ENCODE measurements at regions not wholly inside any gene's neighbourhood (a gene's known extent, or its start where the extent isn't known, plus 50 kb on each side); places are given as distances from the start of the nearest gene placed in this dataset.

DNA sequence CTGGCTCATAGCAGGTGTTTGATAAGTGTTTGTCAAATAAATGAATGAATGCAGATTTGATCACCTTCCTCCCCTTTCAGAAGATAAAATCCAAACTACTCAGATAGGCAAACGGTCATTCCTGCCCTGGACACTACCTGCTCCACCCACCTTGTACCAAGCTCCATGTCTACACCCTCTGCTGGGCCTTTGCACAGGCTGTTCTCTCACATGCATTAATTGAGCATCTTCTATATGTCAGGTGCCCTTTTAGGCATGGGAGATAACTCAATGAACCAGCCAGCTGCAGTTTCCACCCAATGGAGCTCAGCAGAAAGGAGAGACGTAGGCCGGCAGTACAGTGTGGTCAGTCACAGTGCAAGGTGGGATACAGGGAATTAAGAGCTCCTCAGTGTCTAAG is 102.3 kb upstream of the CPEB4 start:
- no peak for ATAC-seq

DNA sequence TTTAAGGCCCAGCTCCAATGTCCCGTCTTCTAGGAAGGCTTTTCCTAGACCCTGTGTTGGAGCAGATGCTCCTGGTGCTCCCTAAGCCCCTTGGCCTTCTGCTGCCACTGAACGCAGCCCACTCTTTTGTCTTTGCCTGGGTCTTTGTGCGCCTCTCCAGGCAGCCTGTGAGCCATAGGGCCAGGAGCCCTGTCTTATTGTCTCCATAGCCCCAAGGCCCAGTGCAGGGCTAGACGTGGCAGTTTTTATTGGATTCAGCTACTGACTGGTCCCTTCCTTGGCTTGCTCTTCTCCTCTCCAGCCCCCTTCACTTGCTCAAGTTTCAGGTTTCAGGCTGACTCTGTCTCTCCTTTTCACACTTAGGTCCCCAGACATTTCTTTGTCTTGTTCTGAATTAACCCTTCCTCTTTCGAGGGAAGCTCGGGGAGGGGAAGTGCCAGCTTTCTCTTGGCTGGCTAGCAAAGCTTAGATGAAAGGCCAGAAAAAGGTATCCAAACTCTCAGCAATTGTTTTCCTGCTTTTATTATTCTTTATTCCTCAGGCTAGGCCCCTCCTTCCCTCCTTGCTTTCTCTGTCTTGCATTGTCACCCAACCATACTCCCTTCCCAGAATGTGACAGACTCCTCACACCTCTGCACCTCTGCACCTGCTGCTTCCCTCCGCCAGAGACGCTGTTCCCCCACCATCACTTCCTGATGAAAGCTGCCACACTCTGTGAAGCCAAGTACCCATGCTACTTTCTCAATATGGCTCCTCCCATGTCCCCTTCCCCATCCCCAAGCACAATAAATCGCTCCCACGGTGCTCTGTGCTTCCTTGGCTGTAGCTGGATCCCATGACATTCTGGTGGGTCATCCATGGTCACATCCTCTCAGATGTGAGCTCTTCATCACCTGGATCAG is 101.6 kb upstream of the CPEB4 start:
- ATAC-seq = no peak

DNA sequence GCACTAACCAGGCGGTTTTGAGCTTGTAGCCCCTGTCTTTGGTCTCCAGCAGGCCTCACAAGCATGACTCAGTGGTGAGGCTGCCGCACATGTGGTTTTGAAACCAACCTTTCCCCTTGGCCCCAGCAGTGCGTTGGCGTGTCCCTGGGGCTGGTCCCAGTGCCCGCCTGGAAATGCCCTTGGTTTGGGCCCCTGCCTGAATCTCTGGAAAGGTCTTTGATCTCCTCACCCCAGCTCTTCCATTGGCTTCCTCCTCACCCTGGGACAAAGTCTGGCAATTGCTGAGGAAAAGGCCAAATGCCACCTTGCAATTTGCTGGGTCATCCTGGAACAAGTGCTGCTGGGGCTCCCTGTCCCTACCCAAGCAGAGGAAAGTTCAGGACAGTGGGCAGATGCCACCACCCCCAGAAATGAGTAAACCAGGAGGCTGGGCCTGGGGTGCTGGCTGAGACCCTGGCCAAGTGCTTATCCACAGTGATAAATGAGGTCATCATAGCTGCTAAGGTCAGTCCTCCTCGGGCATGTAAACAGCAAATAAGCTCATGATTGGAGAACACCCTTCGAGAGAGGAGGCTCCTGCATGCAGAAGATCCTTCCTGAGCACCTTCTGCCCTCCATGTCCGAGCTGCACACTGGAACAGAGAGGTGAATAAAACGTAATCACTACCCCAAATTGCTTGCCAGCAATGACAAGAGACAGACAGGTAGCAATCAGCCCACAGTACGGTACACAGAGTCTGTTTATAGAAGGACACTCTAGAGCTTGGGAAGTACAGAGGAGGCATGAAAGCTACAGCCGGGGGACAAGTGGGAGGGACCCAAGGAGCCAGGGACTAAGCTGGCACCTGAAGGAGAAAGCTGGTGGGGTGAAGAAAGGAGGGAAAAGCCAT is 98.9 kb upstream of the CPEB4 start:
- ATAC-seq = peak; percentile 67 to 77

DNA sequence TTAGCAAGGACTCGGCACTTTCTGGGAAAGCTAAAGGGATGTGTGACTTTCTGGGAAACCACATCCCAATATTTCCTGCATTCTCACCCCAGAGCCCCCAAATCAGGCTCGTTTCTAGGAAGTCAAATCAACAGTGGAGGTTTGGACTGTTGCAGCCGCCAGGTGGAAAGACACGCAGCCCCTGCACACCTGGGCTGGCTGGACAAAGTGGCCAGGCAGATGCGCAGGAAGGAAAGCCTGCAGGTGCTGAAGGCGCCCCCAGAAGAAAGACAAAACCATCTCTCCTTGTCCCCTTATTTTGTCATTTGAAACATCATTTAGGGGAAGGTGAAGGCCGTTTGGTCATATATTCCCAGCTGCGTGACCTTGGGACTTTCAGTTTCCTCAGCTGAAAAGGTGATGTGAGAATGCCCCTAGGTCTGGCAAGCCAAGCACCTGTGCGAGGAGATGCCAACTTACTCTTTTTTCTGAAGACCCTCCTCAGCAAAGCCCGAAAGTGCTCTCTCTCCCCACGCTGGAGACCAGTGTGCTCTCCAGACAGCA is 97.9 kb upstream of the CPEB4 start:
- ATAC-seq = no peak

GRCh38 chr5:173790836-173791546 is 97.2 kb upstream of the CPEB4 start:
- ATAC-seq = no peak

- ATAC-seq = no peak
Measured at GRCh38 chr5:173791878-173792277, 96.3 kb upstream of the CPEB4 start.

DNA sequence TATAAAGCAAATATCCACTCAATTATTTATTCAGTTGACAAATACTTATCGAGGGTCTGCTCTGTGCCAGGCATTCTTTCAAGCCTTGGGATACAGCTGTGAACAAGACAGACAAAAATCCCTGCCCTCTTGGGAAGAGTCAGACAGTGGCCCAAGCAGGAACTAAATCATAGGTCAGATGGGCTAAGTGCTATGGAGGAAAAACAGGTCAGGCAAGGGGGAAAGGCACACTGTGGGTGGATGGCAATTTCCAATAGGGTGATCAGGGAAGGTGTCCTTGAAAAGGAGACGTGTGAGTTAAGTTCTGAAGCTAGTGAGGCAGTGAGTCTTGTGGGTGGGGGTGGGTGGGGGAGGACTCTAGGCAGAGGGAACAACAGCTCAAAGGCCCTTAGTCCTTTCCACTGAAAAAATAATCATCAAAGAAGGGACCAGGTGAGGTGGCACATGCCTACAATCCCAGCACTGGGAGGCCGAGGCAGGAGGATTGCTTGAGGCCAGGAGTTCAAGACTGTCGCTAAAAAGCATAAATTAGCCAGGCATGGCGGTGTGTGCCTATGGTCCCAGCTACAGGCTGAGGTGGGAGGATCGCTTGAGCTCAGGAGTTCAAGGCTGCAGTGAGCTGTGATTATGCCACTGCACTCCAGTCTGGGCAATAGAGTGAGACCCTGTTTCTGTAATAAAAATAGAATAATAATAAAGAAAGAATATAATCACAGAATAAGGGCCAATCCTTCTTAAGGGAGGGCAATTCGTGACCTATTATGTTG is 95.2 kb upstream of the CPEB4 start:
- no peak for ATAC-seq

DNA sequence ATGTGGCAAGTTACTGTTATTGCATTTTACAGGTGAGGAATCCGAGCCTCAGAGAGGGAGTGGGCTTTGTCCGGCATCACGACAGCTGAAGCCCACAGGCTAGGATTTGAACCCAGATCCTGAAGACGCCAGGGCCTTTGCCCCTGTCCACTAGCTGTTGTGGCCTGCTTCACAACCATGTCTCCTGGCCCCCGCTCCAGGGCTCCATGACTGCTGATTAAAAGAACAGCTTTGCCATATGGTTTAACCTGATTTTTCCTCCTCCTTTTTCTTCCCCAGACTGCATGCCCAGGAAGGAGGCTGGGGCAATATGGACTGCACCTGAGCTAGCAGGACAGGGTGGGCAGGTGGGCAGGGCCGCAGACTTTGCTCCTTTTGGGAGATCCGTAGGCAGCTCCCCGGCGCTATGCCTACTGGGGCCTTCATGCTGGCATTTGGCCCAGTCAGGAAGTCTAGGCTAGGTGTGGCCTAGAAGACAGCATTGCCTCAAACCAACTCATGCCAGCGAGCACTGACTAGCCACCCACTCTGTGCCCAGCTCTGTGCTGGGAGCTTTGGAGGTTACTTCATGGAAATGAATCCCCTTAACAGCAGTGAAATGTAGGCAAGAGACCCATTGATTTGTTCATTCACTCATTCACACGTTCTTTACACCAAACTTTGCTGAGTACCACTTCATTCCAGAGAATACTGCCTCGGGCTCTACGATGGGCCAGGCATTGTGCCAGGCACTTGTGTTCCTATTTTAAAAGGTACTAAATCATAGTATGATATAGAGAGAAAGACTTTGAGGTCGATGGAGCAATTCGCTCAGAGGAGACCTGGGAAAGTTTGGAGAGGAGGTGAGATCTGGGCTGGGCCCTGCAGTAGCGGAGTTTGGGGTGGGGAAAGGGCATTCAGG is 94.3 kb upstream of the CPEB4 start:
- no peak for ATAC-seq

DNA sequence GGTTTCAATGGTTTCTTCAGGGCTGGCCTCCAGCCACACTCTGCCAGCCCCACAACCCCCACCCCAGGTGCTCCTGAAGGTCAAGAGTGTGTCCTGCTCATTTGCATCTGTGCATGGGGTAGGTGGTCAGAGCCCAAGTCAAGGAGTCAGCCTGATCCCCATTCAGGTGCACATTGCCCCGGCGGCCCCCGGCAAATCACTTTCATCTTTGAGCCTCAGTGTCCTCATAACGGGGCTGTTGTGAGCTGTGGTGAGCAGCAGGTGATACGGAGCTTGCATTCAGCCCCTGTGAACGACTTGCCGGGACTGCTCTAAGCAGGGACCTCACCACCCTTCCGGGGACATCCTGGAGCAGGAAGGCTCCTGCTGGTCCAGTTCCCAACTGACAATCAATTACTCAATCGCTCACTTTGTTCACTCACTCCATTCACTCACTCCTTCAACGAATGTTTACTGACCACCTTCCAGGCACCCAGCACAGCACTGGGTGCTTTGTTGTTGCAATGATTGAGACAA is 93.2 kb upstream of the CPEB4 start:
- ATAC-seq = no peak

DNA sequence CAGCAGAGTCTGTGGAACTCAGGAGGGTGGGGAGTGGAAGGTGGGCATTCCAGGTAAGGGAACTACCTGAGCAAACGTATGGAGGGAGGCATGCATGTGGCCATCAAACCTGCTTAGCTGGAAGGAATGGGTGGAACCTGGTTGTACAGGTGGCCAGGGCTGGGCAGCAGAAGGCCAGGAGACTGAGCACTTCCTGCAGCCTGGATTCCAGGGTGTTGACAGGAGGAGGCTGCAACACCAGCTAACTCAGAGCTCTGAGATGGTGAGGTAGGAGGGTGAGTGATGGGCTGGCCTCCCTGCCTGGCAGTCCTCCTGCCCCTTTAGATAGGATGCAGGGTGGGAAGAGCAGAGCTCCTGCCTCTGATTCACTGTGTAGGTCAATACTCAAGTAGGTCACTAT is 92.5 kb upstream of the CPEB4 start:
- no peak for ATAC-seq

DNA sequence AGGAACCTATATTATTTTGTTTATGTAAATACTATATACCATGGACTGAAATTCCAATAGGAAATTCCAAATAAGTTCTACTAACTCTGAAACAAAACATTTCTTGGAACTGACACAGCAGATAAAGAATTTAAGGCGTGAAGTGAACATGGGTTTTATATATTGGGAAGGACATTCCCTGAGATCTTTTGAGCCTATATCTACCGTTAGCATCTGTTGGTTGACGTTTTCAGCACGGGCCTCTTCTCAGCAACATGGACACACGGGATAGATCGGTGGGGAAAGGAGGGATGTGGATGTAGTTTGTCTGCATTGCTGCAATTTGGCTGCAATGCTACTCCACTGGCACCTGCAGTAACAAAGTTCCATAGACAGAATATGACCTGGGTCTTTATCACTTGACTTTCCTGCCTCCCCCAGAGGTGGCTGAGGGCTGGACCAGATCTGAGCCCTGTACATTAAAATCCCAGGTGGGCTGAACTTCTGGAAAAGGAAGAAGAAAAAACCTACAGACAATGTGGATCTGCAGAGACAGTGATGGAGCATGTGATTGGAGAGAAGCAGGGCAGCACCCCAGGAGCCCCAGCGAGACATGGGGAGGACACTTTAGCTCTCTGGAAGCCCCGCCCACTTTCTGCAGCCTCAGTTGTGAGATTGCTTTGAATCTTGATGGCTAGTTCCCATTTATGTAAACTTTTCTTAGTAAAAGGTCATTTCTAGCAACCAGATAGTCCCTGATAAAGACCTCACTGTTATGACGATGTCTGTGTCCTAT is 91.2 kb upstream of the CPEB4 start:
- no peak for ATAC-seq

DNA sequence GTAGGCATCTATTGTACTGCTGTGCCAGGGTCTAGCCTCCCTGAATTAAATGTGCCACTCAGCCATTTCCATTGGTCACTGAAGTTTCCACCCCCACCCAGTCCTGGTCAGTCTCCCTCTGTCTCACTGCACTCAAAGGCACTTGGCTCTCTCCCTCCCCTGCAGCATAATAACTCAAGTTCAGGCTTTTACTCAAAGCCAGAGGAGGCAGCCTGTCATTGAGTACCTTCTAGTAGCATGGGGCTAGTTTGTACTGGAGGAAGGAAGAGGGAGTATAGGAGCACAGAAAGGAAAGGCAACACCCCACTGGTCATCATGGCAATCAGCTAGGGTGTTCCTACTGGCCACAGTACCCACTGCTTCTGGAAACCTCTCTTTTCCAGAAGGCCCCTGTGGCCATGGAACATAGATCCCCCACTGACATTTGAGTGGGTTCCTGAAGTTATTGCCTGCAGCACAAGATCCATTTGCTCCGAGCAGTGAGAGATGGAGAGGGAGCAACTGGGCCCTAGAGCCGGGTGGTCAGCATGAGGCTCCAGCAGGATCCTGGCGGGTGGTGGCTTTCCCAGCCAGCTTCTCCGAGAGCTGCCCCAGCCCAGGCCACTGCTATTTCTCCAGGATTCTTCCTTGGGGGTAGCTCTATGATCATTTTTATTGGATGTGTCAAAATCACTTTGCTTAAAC is 89.9 kb upstream of the CPEB4 start:
- no peak for ATAC-seq

DNA sequence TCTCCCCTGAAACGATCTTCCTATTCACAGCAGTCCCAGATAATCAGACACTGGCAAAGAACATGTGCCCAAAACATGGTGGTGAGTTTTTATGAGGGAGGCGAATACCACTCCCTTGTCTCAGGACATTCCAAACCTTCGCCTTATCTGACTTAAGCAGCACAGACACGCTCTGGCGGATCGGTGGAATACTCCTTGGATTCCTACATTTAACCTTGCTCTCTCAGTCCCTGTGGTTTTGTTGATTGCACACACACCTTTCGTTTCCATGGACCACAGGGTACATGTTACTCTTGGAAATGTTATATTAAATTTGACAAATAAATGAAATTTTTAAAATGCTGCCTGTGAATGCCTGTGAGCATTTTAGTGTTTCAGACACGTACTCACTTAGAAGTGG is 87.8 kb upstream of the CPEB4 start:
- no peak for ATAC-seq

DNA sequence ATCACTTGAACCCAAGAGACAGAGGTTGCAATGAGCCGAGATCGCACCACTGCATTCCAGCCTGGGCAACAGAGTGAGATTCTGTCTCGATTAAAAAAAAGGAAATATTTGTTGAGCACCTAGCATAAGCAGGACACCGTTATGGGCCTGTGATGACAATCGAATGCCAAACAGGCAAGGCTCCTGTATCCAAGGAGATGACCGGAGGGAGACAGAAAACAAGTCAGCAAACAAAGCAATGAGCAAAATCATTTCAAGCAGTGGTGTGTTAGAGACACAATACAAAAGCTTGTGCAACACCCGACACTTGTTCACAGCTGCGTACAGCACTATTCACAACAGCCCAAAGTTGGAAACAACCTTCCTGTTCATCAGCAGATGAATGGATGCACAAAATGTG is 87.1 kb upstream of the CPEB4 start:
- ATAC-seq = no peak

DNA sequence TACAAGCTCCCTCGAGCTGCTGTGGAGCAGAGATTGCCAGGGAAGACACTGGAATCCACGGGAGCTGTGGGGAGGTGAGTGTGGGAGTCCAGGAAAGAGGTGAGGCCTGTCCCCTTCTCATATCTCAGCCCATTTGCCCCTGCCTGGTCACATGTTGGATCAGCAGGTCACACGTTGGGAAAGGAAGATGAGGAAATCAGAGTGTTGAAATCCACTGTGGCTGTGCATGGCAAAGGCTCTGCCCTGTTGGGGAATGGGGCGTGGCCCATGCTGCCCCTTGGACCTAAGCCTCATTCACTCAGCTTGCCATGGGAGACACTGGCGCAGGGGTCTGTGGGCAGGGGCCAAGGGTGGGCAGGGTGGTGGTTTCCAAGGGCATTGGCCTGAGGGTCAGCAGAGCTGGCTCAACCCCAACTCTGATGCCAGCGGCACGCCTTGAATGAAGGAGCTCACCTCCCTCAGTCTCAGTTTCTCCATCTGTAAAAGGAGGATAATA is 85.4 kb upstream of the CPEB4 start:
- ATAC-seq = no peak

- ATAC-seq = no peak
Measured at GRCh38 chr5:173804579-173804978, 83.6 kb upstream of the CPEB4 start.

DNA sequence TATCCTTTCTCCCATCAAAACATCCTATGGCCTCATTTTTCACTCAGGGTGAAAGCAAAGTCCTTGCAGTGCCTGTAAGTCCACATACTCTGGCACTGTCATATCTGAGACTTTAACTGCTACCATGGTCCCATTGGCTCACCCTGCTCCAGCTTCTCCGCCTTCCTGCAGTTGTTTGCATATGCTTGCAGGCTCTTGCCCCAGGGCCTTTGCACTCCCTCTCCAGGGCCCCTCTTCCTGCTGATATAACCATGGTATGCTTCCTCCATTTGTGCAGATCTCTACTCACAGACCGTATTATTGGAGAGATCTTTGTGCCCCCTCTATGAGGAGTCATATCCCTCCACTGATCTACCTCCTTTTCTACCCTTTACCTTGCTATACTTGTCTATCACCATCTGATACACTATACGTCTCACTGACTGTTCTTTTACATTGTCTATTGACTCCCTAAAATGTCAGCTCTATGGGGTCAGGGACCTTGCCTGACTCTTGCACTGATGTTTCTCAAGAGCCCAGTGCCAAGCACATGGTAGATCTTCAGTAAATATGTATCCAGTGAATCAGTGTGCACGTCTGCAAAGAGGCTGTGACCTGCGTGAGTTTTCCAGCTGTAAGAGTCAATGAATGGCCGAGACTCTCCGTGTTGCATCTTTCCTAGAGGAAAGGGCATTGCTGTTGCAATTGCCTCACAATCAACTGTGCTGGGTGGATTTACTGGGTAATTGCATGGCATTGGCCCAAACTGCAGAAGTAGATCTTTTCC is 81.7 kb upstream of the CPEB4 start:
- no peak for ATAC-seq

- ATAC-seq = no peak
Measured at GRCh38 chr5:173807181-173807655, 80.9 kb upstream of the CPEB4 start.
